ENCODE measurements at regions not wholly inside any gene's neighbourhood (a gene's known extent, or its start where the extent isn't known, plus 50 kb on each side); places are given as distances from the start of the nearest gene placed in this dataset.

DNA sequence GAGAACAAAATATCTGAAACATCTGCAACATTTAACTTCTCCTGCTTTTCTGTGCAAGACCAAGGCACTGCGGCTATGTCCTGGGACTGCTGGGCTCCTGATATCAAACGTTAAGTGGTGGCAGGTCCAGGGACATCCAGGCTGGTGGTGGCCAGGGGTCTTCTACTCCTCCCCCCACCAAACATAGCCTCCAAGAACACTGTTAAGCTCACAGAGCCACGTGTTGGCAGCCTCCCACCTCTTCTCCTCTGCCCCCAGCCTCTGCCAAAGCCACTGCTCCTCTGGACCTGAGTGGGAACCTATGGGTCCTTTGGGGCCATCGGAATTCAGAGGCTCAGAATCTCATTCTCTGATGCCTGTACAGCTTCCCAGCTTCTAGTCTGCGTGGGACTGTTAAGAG lies 325.7 kb downstream of the ARRDC4 start:
- TF ChIP-seq CTCF (IDR thresholded peaks at IDR 0.05), result no peak
- WGBS, 2 donors, result 60 to 61% methylated on average over 5 of the region's 5 CpGs
- ATAC-seq (no peak), DNase-seq (no peak)
- Histone ChIP-seq H3K4me3 (no peak overlapping the region), H3K9me3 (no peaks in the 10 kb centered on the region), H3K36me3 (no peaks in the 10 kb centered on the region), H3K27ac (no peak overlapping the region), H3K4me1 (no peaks in the 10 kb centered on the region), H3K27me3 (peaks cover 3 to 80% (median 48%) of the 10 kb centered on the region in 7 donors)
- intact Hi-C loops (cut with DNase I), result no loop called here

DNA sequence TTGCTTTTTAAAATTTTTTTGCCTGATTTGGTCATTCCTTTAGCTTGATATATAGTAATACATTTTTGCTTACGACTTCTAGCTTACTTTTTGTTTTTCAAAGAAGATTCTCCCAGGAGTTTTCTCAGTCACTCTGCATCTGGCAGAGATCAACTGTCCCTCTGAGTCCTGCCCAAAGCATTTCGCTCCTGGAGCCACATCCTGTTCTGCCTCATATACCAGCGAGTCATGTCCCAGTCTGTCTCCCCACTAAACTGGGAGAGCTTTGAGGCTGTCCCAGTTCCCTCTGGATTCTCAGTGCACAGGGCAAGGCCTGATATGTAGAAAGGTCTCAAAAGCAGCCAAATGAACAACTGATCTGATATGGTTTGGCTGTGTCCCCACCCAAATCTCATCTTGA lies 326.3 kb downstream of the ARRDC4 start:
- H3K4me3 ChIP-seq, result no peak overlapping the region
- ATAC-seq (no peak), DNase-seq (no peak)
- 57 to 61% methylated on average over 3 of the region's 3 CpGs for WGBS, 2 donors
- no peaks in the 10 kb centered on the region for H3K9me3 ChIP-seq
- H3K27me3 ChIP-seq, result peaks cover 3 to 87% (median 54%) of the 10 kb centered on the region in 7 donors
- intact Hi-C loops (cut with DNase I), result no loop called here
- no peak overlapping the region for H3K27ac ChIP-seq
- no peaks in the 10 kb centered on the region for H3K4me1 ChIP-seq
- no peaks in the 10 kb centered on the region for H3K36me3 ChIP-seq
- no peak for TF ChIP-seq CTCF (IDR thresholded peaks at IDR 0.05)

DNA sequence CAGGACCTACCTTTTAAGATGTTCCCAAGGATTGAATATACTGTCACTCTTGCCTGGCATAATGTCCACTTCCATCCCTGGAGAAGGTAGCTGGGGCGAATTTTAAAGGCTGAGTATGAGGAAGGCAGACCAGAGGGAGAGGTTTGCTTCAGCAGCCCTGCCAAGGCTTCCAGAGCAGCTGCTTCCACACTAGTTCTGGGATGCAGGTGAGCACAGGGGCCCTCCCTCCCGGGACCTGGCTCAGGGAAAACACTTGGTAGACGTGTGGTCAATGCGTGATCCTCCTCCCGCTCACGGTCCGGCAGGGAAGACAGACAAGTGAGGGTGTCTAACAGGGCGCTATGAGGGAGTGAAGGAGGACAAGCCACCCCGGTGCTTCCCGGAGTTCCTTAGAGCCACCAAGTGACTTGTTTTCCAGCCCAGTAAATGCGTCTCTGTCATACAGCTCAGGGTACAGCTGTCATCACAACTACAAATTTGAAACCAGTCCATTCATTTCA lies 327.6 kb downstream of the ARRDC4 start:
- peaks cover 3 to 90% (median 63%) of the 10 kb centered on the region in 7 donors for H3K27me3 ChIP-seq
- intact Hi-C loops (cut with DNase I), result no loop called here
- ATAC-seq, result no peak
- no peak for DNase-seq
- no peak overlapping the region for H3K27ac ChIP-seq
- WGBS, 2 donors, result 84 to 86% methylated on average over 11 of the region's 11 CpGs
- no peaks in the 10 kb centered on the region for H3K9me3 ChIP-seq
- no peak for TF ChIP-seq CTCF (IDR thresholded peaks at IDR 0.05)
- H3K4me3 ChIP-seq, result no peak overlapping the region
- no peaks in the 10 kb centered on the region for H3K36me3 ChIP-seq
- H3K4me1 ChIP-seq, result peaks cover 0 to 8% (median 5%) of the 10 kb centered on the region in 9 donors

DNA sequence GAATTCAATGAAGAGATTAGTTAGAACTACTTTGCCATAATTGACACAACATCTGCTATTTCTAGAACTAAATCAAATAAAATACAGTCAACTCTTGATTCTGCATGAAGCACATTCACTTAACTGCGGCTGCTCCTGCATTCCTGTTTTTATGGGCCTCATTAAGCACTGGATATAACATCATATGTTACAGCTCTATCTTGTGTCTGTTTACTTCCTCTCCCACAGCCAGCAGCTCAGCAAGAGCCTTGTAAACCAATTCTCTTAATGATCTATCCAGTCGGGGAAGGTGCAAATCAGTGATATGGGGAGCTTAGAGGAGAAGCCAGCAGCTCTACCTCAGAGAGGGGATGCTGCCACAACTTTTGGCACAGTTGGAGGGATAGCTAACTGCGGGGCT lies 329.2 kb downstream of the ARRDC4 start:
- no peak for ATAC-seq
- Histone ChIP-seq H3K4me3 (no peak overlapping the region), H3K4me1 (peaks cover 0 to 8% (median 5%) of the 10 kb centered on the region in 9 donors), H3K27me3 (peaks cover 3 to 89% (median 62%) of the 10 kb centered on the region in 7 donors), H3K9me3 (no peaks in the 10 kb centered on the region), H3K27ac (no peak overlapping the region), H3K36me3 (no peaks in the 10 kb centered on the region)
- intact Hi-C loops (cut with DNase I), result loop anchor here in 5 of 10 donors (5.0 to 10.0 kb wide), 3 partner anchors 382 to 387 kb away; no protein-coding TSS in a partner anchor
- WGBS, 2 donors, result 38 to 39% methylated on average over 3 of the region's 3 CpGs
- TF ChIP-seq CTCF (IDR thresholded peaks at IDR 0.05), result no peak
- DNase-seq, result no peak

Measured in heart right ventricle (tissue), 16 donors.